ENCODE measurements at regions not wholly inside any gene's neighbourhood (a gene's known extent, or its start where the extent isn't known, plus 50 kb on each side); places are given as distances from the start of the nearest gene placed in this dataset.

DNA sequence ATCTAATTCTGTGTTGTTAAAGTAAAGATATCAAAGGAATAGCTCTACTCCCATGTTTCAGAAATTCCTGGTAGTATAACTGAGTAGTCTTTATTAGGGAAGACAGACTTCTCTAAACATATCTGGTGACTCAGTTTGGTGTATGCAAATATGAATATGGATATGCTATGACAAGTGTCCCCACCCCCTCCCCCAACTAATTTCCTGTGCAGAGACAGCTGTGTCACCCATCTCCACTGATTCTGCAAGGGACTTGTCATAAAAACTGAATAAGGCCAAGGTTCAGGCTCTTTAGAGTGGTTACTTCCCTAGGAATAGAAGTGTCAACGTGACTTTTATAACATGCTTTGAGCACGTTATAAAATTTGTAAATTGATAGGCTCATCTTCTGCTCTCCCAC lies 429.1 kb downstream of the DAD1 start:
- no peak overlapping the region for H3K4me3 ChIP-seq (ENCODE audit: low read length)
- TF ChIP-seq, protein P1, sequence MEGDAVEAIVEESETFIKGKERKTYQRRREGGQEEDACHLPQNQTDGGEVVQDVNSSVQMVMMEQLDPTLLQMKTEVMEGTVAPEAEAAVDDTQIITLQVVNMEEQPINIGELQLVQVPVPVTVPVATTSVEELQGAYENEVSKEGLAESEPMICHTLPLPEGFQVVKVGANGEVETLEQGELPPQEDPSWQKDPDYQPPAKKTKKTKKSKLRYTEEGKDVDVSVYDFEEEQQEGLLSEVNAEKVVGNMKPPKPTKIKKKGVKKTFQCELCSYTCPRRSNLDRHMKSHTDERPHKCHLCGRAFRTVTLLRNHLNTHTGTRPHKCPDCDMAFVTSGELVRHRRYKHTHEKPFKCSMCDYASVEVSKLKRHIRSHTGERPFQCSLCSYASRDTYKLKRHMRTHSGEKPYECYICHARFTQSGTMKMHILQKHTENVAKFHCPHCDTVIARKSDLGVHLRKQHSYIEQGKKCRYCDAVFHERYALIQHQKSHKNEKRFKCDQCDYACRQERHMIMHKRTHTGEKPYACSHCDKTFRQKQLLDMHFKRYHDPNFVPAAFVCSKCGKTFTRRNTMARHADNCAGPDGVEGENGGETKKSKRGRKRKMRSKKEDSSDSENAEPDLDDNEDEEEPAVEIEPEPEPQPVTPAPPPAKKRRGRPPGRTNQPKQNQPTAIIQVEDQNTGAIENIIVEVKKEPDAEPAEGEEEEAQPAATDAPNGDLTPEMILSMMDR (conservative IDR thresholded peaks at IDR 0.05; ENCODE audit: low read depth, low read length), result no peak
- no peak for DNase-seq (ENCODE audit: low read depth)

DNA sequence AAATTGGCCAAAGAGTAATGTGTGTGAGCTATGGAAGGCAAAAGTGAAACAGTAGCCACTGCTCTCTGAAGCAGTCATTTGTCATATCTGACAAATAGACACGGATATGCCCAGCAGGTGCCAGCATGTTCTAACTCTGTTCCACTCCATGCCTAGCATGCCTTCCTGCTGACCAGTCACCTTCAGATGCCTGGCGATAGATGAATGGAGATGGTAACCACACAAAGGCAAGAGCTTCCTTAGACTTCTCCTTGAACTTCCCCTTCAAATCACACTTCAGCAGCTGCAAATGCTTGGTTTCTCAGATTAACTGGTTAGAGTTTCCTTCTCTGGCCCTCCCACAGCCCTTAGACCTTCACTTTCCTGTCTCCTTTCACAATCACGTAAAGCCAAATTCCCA lies 429.9 kb downstream of the DAD1 start:
- H3K4me3 ChIP-seq (ENCODE audit: low read length), result no peak overlapping the region
- TF ChIP-seq, protein P1 (conservative IDR thresholded peaks at IDR 0.05; ENCODE audit: low read depth, low read length), result no peak
- no peak for DNase-seq (ENCODE audit: low read depth)

DNA sequence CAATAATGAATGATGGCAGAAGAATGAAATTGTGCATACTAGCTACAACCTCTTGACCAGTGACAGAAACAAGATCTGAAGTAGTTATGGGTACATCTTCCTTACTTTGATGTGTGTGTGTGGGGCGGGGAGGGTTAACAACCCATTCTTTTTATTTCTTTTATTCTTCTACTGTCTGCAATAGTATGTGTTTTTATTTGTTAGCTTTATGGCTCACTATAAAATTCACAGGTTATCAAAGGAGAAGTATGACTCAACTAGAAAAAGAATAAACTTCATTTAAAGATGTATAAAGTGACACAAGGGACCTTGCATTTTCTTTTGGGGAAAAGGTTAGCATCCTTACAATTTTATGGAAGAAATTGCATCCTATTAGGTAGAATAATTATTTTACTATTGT lies 430.5 kb downstream of the DAD1 start:
- no peak overlapping the region for H3K4me3 ChIP-seq (ENCODE audit: low read length)
- TF ChIP-seq, protein P1 (conservative IDR thresholded peaks at IDR 0.05; ENCODE audit: low read depth, low read length), result no peak

DNA sequence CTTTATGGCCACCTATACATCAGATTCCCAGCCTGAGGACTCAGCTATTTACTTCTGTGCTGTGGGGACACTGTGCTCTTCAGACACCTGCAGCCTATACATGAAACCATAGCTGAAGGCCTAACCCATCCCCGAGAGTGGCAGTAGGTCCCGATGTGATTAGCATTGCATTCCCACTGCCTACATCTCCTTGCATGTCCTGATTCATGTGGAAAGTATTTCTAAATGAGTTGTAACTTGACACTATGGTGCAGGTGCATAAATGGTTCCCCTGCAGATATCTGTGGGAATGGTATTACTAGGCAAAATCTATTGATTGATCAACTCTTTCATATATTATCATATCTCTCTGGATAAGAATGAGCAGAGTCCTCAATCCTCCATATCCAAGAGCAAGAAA lies 433.5 kb downstream of the DAD1 start:
- no peak for DNase-seq (ENCODE audit: low read depth)
- TF ChIP-seq, protein P1 (conservative IDR thresholded peaks at IDR 0.05; ENCODE audit: low read depth, low read length), result no peak

More for the DNA sequence above, 430.5 kb downstream of the DAD1 start:
- no peak for DNase-seq (ENCODE audit: low read depth)

DNA sequence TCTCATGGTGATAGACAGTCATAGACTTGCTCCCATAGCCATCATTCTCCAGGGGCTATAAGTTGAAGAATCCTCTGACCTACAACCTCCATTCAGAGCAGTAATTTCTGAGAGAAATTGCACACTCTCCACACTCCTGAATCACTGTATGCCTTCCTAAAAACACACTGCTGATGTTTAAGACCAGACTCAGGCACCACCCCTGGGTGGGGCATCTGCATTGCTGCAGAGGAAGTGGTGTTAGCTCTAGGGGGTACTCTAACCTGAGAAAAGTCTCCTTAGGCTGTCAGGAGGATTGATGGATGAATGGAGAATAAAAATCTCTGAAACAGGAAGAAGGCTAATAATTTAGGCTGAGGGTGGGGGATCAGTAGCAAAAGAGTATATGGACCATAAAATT lies 436.1 kb downstream of the DAD1 start:
- TF ChIP-seq, protein P1 (conservative IDR thresholded peaks at IDR 0.05; ENCODE audit: low read depth, low read length), result no peak
- H3K4me3 ChIP-seq (ENCODE audit: low read length), result no peak overlapping the region
- DNase-seq (ENCODE audit: low read depth), result no peak

More for the DNA sequence above, 433.5 kb downstream of the DAD1 start:
- H3K4me3 ChIP-seq (ENCODE audit: low read length), result no peak overlapping the region

DNA sequence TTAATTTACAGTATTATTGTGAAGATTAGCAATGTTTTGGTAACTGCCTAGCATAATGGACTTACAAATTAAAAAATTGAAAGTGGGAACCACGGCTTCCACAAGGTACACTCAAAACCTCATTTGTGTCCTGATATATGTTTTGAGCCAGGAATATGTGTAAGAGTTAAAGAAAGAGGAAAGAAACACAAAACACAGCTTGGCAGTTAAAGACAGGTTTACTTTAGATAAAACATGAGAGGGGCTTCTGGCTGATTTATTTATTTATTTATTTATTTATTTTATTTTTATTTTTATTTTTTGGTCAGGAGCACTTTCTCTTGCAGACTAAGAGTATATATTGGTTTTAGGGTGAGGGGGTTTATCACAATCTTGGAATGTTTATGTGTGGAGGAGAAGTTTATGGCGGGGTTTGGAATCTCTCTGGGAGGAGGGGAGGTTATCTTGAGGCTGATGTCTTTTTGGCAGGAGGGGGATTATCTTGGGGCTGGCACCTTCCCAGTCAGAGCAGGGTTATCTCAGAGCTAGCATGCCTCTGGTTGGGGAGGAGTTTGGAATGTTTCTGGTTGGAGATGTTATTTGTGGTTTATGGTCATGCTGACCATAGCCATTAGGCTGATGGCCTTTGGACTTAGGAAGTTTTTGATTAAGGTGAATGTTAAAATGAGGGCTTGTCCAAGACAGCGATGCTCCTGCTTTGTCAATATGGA lies 436.7 kb downstream of the DAD1 start:
- DNase-seq (ENCODE audit: low read depth), result no peak
- no peak overlapping the region for H3K4me3 ChIP-seq (ENCODE audit: low read length)
- TF ChIP-seq, protein P1 (conservative IDR thresholded peaks at IDR 0.05; ENCODE audit: low read depth, low read length), result no peak

DNA sequence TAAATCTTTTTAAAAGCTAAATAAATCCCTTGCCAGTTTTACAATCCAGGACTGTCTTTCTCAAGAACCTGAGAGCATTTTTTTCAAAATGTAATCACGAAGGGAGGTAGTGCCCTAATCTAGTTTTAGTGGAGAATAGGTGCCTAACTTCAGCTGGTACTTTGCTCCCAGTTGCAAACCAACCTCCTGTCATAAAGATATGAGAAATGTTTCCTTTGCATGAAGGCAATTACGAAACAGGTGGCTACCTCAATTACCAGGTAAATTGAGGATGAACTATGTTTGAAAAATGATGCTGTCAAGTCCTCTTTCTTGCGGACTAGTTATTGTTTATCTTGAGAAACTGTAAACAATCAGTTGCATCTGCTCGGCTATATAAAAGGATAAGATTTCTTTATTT lies 437.9 kb downstream of the DAD1 start:
- TF ChIP-seq, protein P1 (conservative IDR thresholded peaks at IDR 0.05; ENCODE audit: low read depth, low read length), result no peak
- no peak for DNase-seq (ENCODE audit: low read depth)
- H3K4me3 ChIP-seq (ENCODE audit: low read length), result no peak overlapping the region

All from retinal pigment epithelial cell (primary cell).